KMS-11 (cell line): ENCODE measurements at regions not wholly inside any gene's neighbourhood (a gene's known extent, or its start where the extent isn't known, plus 50 kb on each side); places are given as distances from the start of the nearest gene placed in this dataset.
"Not testable (repeated sequence)": the region's sequence is repeated elsewhere in the genome, so short reads cannot be mapped to it uniquely, and the experiment has no call there.

Experiments
- H2AFZ ChIP-seq: fragments of 200-600 bp; sonication (generic); 2 replicates; pipeline ENCODE4 v1.6.1; 2016; ENCODE audit warnings: antibody characterized with exemption, mixed run types, low read depth
- H3K27ac ChIP-seq: fragments of 200-600 bp; sonication (generic); 2 replicates; pipeline ENCODE4 v1.6.1; 2016; ENCODE audit warnings: mild to moderate bottlenecking, mixed run types
- H3K27me3 ChIP-seq: fragments of 200-600 bp; sonication (generic); 2 replicates; pipeline ENCODE4 v1.6.1; 2017; ENCODE audit warnings: mild to moderate bottlenecking, low read depth, mixed run types, moderate library complexity; ENCODE audit not compliant: insufficient read depth
- H3K36me3 ChIP-seq: fragments of 200-600 bp; sonication (generic); 2 replicates; pipeline ENCODE4 v1.6.1; 2017; ENCODE audit warnings: mild to moderate bottlenecking, mixed run types; ENCODE audit not compliant: insufficient read depth
- H3K4me1 ChIP-seq: fragments of 200-600 bp; sonication (generic); 2 replicates; pipeline ENCODE4 v1.6.1; 2016; ENCODE audit warnings: mild to moderate bottlenecking, low read depth, mixed run types; ENCODE audit not compliant: poor library complexity, severe bottlenecking
- H3K4me2 ChIP-seq: fragments of 200-600 bp; sonication (generic); 2 replicates; pipeline ENCODE4 v1.7.0; 2016; ENCODE audit warnings: mild to moderate bottlenecking, mixed run types
- H3K4me3 ChIP-seq: fragments of 200-600 bp; sonication (generic); IDR thresholded peaks from 2 replicates; pipeline ENCODE4 v1.6.1; 2017; ENCODE audit warnings: low read depth, low read length, mixed read lengths; ENCODE audit not compliant: insufficient read depth
- H3K79me2 ChIP-seq: fragments of 200-600 bp; sonication (generic); 2 replicates; pipeline ENCODE4 v1.6.1; 2016; ENCODE audit warnings: low read depth, mixed run types; ENCODE audit not compliant: insufficient read depth
- H3K9ac ChIP-seq: fragments of 200-600 bp; sonication (generic); 2 replicates; pipeline ENCODE4 v1.6.1; 2016; ENCODE audit warnings: mild to moderate bottlenecking, mixed run types
- H4K20me1 ChIP-seq: fragments of 200-600 bp; sonication (generic); 2 replicates; pipeline ENCODE4 v1.6.1; 2016; ENCODE audit warnings: mild to moderate bottlenecking, mixed run types; ENCODE audit not compliant: insufficient read depth
- TF ChIP-seq, protein P1 (sequence below): fragments of 200-600 bp; sonication (generic); conservative IDR thresholded peaks from 2 replicates; pipeline ENCODE4 v1.6.1; 2017; ENCODE audit warnings: low read depth, mild to moderate bottlenecking, antibody characterized with exemption, low read length, moderate library complexity, mixed read lengths

DNA sequence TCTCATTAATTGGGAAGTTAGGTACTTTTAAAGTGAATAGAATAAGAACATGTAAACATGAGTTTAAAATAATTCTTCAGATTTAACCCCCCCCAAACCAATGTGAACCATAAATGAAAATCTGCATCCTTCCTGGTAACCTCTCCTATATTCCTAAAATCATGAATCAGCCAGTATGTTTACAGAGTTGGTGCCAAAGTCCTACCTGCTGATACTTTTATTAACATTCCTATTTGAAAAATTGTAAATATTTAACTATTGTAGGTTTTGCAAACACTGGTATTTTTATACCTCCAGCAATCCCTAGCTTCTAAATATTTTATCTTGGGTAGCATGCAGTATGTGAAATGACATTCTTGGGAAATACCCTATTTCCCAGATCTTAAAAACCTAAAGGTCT, 278.2 kb downstream of the RAB38 start:
- Histone ChIP-seq H2AFZ (no peak overlapping the region), H3K4me1 (no peaks in the 10 kb centered on the region), H3K4me2 (no peak overlapping the region), H3K27me3 (no peaks in the 10 kb centered on the region), H3K4me3 (no peak overlapping the region), H3K27ac (no peak overlapping the region), H3K9ac (no peak overlapping the region), H3K79me2 (no peaks in the 10 kb centered on the region), H4K20me1 (no peaks in the 10 kb centered on the region), H3K36me3 (no peaks in the 10 kb centered on the region)
- TF ChIP-seq, protein P1, sequence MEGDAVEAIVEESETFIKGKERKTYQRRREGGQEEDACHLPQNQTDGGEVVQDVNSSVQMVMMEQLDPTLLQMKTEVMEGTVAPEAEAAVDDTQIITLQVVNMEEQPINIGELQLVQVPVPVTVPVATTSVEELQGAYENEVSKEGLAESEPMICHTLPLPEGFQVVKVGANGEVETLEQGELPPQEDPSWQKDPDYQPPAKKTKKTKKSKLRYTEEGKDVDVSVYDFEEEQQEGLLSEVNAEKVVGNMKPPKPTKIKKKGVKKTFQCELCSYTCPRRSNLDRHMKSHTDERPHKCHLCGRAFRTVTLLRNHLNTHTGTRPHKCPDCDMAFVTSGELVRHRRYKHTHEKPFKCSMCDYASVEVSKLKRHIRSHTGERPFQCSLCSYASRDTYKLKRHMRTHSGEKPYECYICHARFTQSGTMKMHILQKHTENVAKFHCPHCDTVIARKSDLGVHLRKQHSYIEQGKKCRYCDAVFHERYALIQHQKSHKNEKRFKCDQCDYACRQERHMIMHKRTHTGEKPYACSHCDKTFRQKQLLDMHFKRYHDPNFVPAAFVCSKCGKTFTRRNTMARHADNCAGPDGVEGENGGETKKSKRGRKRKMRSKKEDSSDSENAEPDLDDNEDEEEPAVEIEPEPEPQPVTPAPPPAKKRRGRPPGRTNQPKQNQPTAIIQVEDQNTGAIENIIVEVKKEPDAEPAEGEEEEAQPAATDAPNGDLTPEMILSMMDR = no peak

GRCh38 chr11:87894961-87895360, 280.3 kb downstream of the RAB38 start:
- TF ChIP-seq, protein P1 = no peak
- Histone ChIP-seq H3K9ac (no peak overlapping the region), H3K27me3 (no peaks in the 10 kb centered on the region), H3K4me2 (no peak overlapping the region), H3K4me1 (no peaks in the 10 kb centered on the region), H3K4me3 (no peak overlapping the region), H3K36me3 (no peaks in the 10 kb centered on the region), H3K27ac (no peak overlapping the region), H3K79me2 (no peaks in the 10 kb centered on the region), H4K20me1 (no peaks in the 10 kb centered on the region), H2AFZ (no peak overlapping the region)

GRCh38 chr11:87892291-87892690, 283.0 kb downstream of the RAB38 start:
- TF ChIP-seq, protein P1 = no peak
- Histone ChIP-seq H3K4me2 (no peak overlapping the region), H2AFZ (no peak overlapping the region), H3K79me2 (no peaks in the 10 kb centered on the region), H3K36me3 (no peaks in the 10 kb centered on the region), H3K4me3 (no peak overlapping the region), H4K20me1 (no peaks in the 10 kb centered on the region), H3K27me3 (no peaks in the 10 kb centered on the region), H3K9ac (no peak overlapping the region), H3K4me1 (no peaks in the 10 kb centered on the region), H3K27ac (no peak overlapping the region)

DNA sequence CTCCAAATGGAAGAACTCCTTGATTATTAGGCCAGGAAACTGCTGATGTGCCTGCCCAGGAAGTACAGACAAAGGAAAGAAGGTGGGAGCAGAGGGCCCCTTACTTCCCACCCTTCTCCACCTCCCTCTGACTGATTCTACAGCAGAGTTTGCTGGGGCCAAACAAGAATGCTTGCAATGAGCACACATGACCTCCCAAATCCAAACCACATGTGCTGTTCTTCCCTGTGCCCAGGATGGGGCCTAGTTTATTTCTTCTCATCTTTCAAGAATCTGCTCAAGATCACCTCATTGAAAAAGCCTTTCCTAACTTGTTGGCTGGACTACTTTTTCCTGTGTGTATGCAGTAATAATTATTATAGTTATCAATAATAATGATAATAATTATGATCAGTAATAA, 286.1 kb downstream of the RAB38 start:
- H3K4me1 ChIP-seq = no peaks in the 10 kb centered on the region
- TF ChIP-seq, protein P1 = no peak
- no peak overlapping the region for H3K4me3 ChIP-seq
- H3K79me2 ChIP-seq = no peaks in the 10 kb centered on the region
- H3K27ac ChIP-seq = no peak overlapping the region
- no peak overlapping the region for H3K9ac ChIP-seq
- H4K20me1 ChIP-seq = no peaks in the 10 kb centered on the region
- H3K27me3 ChIP-seq = no peaks in the 10 kb centered on the region
- H3K36me3 ChIP-seq = no peaks in the 10 kb centered on the region
- no peak overlapping the region for H2AFZ ChIP-seq
- H3K4me2 ChIP-seq = no peak overlapping the region

GRCh38 chr11:87885084-87885483, 290.2 kb downstream of the RAB38 start:
- not testable (repeated sequence) for H3K27ac ChIP-seq, H3K27me3 ChIP-seq, H3K36me3 ChIP-seq, H3K9ac ChIP-seq, H3K79me2 ChIP-seq, H2AFZ ChIP-seq, H4K20me1 ChIP-seq, H3K4me2 ChIP-seq, H3K4me3 ChIP-seq, H3K4me1 ChIP-seq
